KMS-11 (cell line): ENCODE measurements at regions not wholly inside any gene's neighbourhood (a gene's known extent, or its start where the extent isn't known, plus 50 kb on each side); places are given as distances from the start of the nearest gene placed in this dataset.

ENCODE experiments used
- H2AFZ ChIP-seq: fragments of 200-600 bp; sonication (generic); 2 replicates; pipeline ENCODE4 v1.6.1; 2016; ENCODE audit warnings: antibody characterized with exemption, mixed run types, low read depth
- H3K27ac ChIP-seq: fragments of 200-600 bp; sonication (generic); 2 replicates; pipeline ENCODE4 v1.6.1; 2016; ENCODE audit warnings: mild to moderate bottlenecking, mixed run types
- H3K27me3 ChIP-seq: fragments of 200-600 bp; sonication (generic); 2 replicates; pipeline ENCODE4 v1.6.1; 2017; ENCODE audit warnings: mild to moderate bottlenecking, low read depth, mixed run types, moderate library complexity; ENCODE audit not compliant: insufficient read depth
- H3K36me3 ChIP-seq: fragments of 200-600 bp; sonication (generic); 2 replicates; pipeline ENCODE4 v1.6.1; 2017; ENCODE audit warnings: mild to moderate bottlenecking, mixed run types; ENCODE audit not compliant: insufficient read depth
- H3K4me1 ChIP-seq: fragments of 200-600 bp; sonication (generic); 2 replicates; pipeline ENCODE4 v1.6.1; 2016; ENCODE audit warnings: mild to moderate bottlenecking, low read depth, mixed run types; ENCODE audit not compliant: poor library complexity, severe bottlenecking
- H3K4me2 ChIP-seq: fragments of 200-600 bp; sonication (generic); 2 replicates; pipeline ENCODE4 v1.7.0; 2016; ENCODE audit warnings: mild to moderate bottlenecking, mixed run types
- H3K4me3 ChIP-seq: fragments of 200-600 bp; sonication (generic); IDR thresholded peaks from 2 replicates; pipeline ENCODE4 v1.6.1; 2017; ENCODE audit warnings: low read depth, low read length, mixed read lengths; ENCODE audit not compliant: insufficient read depth
- H3K79me2 ChIP-seq: fragments of 200-600 bp; sonication (generic); 2 replicates; pipeline ENCODE4 v1.6.1; 2016; ENCODE audit warnings: low read depth, mixed run types; ENCODE audit not compliant: insufficient read depth
- H3K9ac ChIP-seq: fragments of 200-600 bp; sonication (generic); 2 replicates; pipeline ENCODE4 v1.6.1; 2016; ENCODE audit warnings: mild to moderate bottlenecking, mixed run types
- H4K20me1 ChIP-seq: fragments of 200-600 bp; sonication (generic); 2 replicates; pipeline ENCODE4 v1.6.1; 2016; ENCODE audit warnings: mild to moderate bottlenecking, mixed run types; ENCODE audit not compliant: insufficient read depth
- CTCF ChIP-seq: fragments of 200-600 bp; sonication (generic); conservative IDR thresholded peaks from 2 replicates; pipeline ENCODE4 v1.6.1; 2017; ENCODE audit warnings: low read depth, mild to moderate bottlenecking, antibody characterized with exemption, low read length, moderate library complexity, mixed read lengths

DNA sequence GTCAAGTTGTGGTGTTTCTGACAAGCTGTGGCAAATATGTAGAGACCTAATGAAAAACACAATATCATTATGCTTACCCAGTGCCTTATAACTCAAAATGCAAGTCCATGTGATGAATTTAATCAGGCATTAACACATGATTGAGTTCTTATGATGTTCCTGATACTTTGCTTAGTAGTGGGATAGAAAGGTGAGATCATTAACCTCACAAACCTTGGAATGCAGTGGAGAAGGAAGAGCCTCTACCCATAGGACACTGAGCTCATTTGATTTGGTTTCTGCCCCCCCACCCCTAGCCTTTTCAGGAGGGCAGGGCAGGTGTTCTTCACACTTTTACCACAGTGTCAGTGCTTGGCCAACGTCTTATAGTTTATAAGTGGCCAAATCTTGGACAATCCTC lies 683.6 kb upstream of the CPEB2 start:
- no peak overlapping the region for H3K4me2 ChIP-seq
- H4K20me1 ChIP-seq = no peaks in the 10 kb centered on the region
- H3K4me1 ChIP-seq = no peaks in the 10 kb centered on the region
- H3K36me3 ChIP-seq = no peaks in the 10 kb centered on the region
- no peak overlapping the region for H3K4me3 ChIP-seq
- TF ChIP-seq CTCF = no peak
- no peak overlapping the region for H3K27ac ChIP-seq
- no peak overlapping the region for H2AFZ ChIP-seq
- no peak overlapping the region for H3K9ac ChIP-seq
- H3K27me3 ChIP-seq = no peaks in the 10 kb centered on the region
- H3K79me2 ChIP-seq = no peaks in the 10 kb centered on the region

GRCh38 chr4:14321723-14322122 lies 680.6 kb upstream of the CPEB2 start:
- H2AFZ ChIP-seq = no peak overlapping the region
- no peaks in the 10 kb centered on the region for H4K20me1 ChIP-seq
- no peaks in the 10 kb centered on the region for H3K36me3 ChIP-seq
- TF ChIP-seq CTCF = no peak
- no peak overlapping the region for H3K4me3 ChIP-seq
- no peak overlapping the region for H3K27ac ChIP-seq
- no peaks in the 10 kb centered on the region for H3K27me3 ChIP-seq
- H3K9ac ChIP-seq = no peak overlapping the region
- H3K4me1 ChIP-seq = no peaks in the 10 kb centered on the region
- no peaks in the 10 kb centered on the region for H3K79me2 ChIP-seq
- H3K4me2 ChIP-seq = no peak overlapping the region

- Histone ChIP-seq H3K4me3 (no peak overlapping the region), H3K27ac (no peak overlapping the region), H3K27me3 (no peaks in the 10 kb centered on the region), H2AFZ (no peak overlapping the region), H4K20me1 (no peaks in the 10 kb centered on the region), H3K79me2 (no peaks in the 10 kb centered on the region), H3K9ac (no peak overlapping the region), H3K4me2 (no peak overlapping the region), H3K36me3 (no peaks in the 10 kb centered on the region), H3K4me1 (no peaks in the 10 kb centered on the region)
- TF ChIP-seq CTCF = no peak
Observed at GRCh38 chr4:14323191-14323590, 679.1 kb upstream of the CPEB2 start.

DNA sequence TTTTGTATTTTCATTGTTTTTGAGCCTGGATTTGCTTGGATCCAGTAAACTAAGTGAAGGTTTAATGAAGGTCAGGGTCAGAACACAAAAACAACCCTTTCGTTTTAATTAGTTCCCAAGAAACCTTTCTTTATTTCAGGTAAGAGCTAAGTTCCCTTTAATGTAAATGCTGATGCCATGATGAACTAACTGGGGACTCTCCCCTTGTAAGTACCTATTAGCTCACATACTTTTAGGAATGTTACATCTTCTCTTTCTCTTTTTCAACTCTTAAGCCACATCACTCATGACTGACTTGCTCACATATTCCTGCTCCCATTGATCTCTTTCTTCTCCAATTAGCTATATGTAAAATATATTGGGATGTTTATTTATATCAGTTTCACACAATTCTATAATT lies 673.1 kb upstream of the CPEB2 start:
- no peaks in the 10 kb centered on the region for H3K36me3 ChIP-seq
- H3K4me1 ChIP-seq = no peaks in the 10 kb centered on the region
- no peak for TF ChIP-seq CTCF
- H2AFZ ChIP-seq = no peak overlapping the region
- H3K27ac ChIP-seq = no peak overlapping the region
- no peak overlapping the region for H3K4me2 ChIP-seq
- H4K20me1 ChIP-seq = no peaks in the 10 kb centered on the region
- no peak overlapping the region for H3K9ac ChIP-seq
- no peaks in the 10 kb centered on the region for H3K27me3 ChIP-seq
- H3K79me2 ChIP-seq = no peaks in the 10 kb centered on the region
- H3K4me3 ChIP-seq = no peak overlapping the region

- TF ChIP-seq CTCF = no peak
- no peak overlapping the region for H3K4me2 ChIP-seq
Observed at GRCh38 chr4:14333616-14334015, 668.7 kb upstream of the CPEB2 start.

More at GRCh38 chr4:14333616-14334015, 668.7 kb upstream of the CPEB2 start:
- no peaks in the 10 kb centered on the region for H3K4me1 ChIP-seq
- H3K36me3 ChIP-seq = no peaks in the 10 kb centered on the region
- H3K27me3 ChIP-seq = no peaks in the 10 kb centered on the region
- no peaks in the 10 kb centered on the region for H4K20me1 ChIP-seq
- no peaks in the 10 kb centered on the region for H3K79me2 ChIP-seq
- H2AFZ ChIP-seq = no peak overlapping the region
- H3K4me3 ChIP-seq = no peak overlapping the region
- H3K27ac ChIP-seq = no peak overlapping the region
- no peak overlapping the region for H3K9ac ChIP-seq
